Activated B cell treated with CpG ODN at 0.5 μM for 24 hours (primary cell): ENCODE measurements at regions not wholly inside any gene's neighbourhood (a gene's known extent, or its start where the extent isn't known, plus 50 kb on each side); places are given as distances from the start of the nearest gene placed in this dataset.

Experiments used
- ATAC-seq: fragments of 200-7000 bp; cut with Tn5 transposase; one replicate; pipeline ENCODE4 v1.10.0; 2021; ENCODE audit warnings: low read depth, mild to moderate bottlenecking, moderate library complexity
- CTCF ChIA-PET: fragments of 350-600 bp; sonication (Branson Sonifier 250); formaldehyde crosslinking; loops from one replicate; lab custom pipeline; 2021; ENCODE audit warnings: antibody characterized with exemption; lab: Charles Lee
- POLR2A ChIA-PET: fragments of 350-600 bp; sonication (Branson Sonifier 250); formaldehyde crosslinking; loops from one replicate; lab custom pipeline; 2021; ENCODE audit warnings: antibody characterized with exemption; lab: Charles Lee
- DNase-seq: peaks from one replicate; pipeline ENCODE4 v3.0.0; 2022
- H3K27ac Mint-ChIP-seq: one replicate; pipeline ENCODE4 v1.8.0; 2020; ENCODE audit warnings: mixed read lengths
- H3K27me3 Mint-ChIP-seq: one replicate; pipeline ENCODE4 v1.8.0; 2021; ENCODE audit warnings: mixed read lengths
- H3K36me3 Mint-ChIP-seq: one replicate; pipeline ENCODE4 v1.8.0; 2021; ENCODE audit warnings: low read depth, mixed read lengths
- H3K4me1 Mint-ChIP-seq: one replicate; pipeline ENCODE4 v1.8.0; 2021; ENCODE audit warnings: mixed read lengths
- H3K4me3 Mint-ChIP-seq: one replicate; pipeline ENCODE4 v1.8.0; 2020; ENCODE audit warnings: mild to moderate bottlenecking, mixed read lengths
- H3K9me3 Mint-ChIP-seq: one replicate; pipeline ENCODE4 v1.8.0; 2020; ENCODE audit warnings: mixed read lengths
- intact Hi-C: fragments of 100-400 bp; cut with micrococcal nuclease; formaldehyde crosslinking; loops from one replicate; pipeline ENCODE4 v1.15.1; 2024
- TF ChIP-seq, protein P1 (sequence below): fragments of 200-600 bp; IDR thresholded peaks from one replicate; pipeline ENCODE4 v1.8.0; 2022; ENCODE audit warnings: antibody characterized with exemption, mild to moderate bottlenecking

DNA sequence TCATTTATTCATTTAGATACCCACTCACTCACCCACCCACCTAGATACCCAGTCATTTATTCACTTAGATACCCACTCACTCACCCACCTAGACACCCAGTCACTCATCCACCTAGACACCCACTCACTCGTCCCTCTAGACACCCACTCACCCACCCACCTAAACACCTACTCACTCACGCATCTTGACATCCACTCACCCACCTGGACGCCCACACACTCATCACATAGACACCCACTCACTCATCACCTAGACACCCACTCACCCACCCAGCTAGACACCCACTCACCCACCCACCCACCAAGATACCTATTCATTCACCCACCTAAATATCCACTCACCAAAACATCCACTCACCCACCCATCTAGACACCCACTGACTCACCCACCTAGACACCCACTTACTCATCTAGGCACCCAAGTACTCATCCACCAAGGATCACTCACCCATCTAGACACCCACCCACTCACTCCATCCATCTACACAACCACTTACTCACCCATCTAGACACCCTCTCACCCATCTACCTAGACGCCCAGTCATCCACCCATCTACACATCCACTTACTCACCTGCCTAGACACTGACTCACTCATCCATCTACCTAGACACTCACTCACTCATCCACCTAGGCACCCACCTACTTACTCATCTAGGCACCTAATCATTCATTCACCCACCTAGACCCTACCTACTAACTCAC, 723.7 kb upstream of the RAB6C start:
- TF ChIP-seq, protein P1, sequence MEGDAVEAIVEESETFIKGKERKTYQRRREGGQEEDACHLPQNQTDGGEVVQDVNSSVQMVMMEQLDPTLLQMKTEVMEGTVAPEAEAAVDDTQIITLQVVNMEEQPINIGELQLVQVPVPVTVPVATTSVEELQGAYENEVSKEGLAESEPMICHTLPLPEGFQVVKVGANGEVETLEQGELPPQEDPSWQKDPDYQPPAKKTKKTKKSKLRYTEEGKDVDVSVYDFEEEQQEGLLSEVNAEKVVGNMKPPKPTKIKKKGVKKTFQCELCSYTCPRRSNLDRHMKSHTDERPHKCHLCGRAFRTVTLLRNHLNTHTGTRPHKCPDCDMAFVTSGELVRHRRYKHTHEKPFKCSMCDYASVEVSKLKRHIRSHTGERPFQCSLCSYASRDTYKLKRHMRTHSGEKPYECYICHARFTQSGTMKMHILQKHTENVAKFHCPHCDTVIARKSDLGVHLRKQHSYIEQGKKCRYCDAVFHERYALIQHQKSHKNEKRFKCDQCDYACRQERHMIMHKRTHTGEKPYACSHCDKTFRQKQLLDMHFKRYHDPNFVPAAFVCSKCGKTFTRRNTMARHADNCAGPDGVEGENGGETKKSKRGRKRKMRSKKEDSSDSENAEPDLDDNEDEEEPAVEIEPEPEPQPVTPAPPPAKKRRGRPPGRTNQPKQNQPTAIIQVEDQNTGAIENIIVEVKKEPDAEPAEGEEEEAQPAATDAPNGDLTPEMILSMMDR: no peak
- intact Hi-C loops: no loop called here
- POLR2A ChIA-PET: no interaction called here
- CTCF ChIA-PET: interaction anchor here (0.6 kb wide), 1 partner anchor 18 kb away, joined by 5 read pairs; no protein-coding TSS in a partner anchor
- H3K9me3 Mint-ChIP-seq: peaks cover 14% of the 10 kb centered on the region
- ATAC-seq (no peak), DNase-seq (no peak)
- no peaks in the 10 kb centered on the region for H3K27me3 Mint-ChIP-seq
- no peaks in the 10 kb centered on the region for H3K36me3 Mint-ChIP-seq
- no peaks in the 10 kb centered on the region for H3K4me1 Mint-ChIP-seq
- no peak overlapping the region for H3K4me3 Mint-ChIP-seq
- H3K27ac Mint-ChIP-seq: no peak overlapping the region

DNA sequence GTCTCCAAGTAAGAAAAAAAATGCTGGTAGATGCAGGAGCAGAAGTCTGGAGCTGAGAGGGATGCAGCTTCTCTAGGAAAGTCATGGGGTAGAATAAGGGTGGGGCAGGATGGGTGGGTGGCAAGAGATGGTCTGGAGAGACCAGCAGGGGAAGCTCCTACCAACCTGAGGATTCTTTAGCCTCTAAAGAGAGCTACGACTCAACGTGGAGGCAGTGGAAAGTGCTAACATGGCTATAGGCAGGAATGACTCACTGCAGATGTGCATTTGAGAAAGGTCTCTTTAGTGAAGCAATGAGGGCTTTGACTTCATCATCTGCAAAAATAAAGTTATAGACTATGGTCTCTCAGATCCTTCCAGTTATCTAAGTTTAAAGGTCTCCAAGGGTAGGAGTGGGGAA, 722.8 kb upstream of the RAB6C start:
- ChIA-PET POLR2A (no interaction called here), CTCF (interaction anchor here (0.6 kb wide), 1 partner anchor 17 kb away, joined by 5 read pairs; no protein-coding TSS in a partner anchor)
- H3K4me1 Mint-ChIP-seq: no peaks in the 10 kb centered on the region
- H3K27ac Mint-ChIP-seq: no peak overlapping the region
- H3K4me3 Mint-ChIP-seq: no peak overlapping the region
- no peaks in the 10 kb centered on the region for H3K36me3 Mint-ChIP-seq
- DNase-seq (no peak), ATAC-seq (no peak)
- intact Hi-C loops: no loop called here
- TF ChIP-seq, protein P1: no peak
- H3K27me3 Mint-ChIP-seq: peaks cover 3% of the 10 kb centered on the region
- peaks cover 14% of the 10 kb centered on the region for H3K9me3 Mint-ChIP-seq

DNA sequence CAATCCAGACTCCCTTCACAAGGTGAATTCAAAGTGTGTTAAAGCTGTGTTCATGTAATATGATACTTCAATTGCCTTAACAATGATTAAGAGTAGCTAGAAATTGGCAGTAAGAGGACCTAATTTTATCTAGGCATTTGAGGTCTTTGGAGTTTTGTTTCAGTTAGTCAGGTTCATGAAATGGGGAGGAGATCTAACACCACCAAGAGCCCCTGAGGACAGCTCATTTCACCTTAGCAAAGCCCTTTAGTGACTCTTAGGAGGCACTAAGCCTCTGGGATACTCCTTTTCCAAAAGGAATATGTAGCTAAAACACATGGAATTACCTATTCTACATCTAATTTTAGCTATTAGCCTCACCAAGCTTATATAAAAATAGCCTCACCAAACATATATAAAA, 716.5 kb upstream of the RAB6C start:
- Mint-ChIP-seq H3K27me3 (peaks cover 5% of the 10 kb centered on the region), H3K27ac (no peak overlapping the region), H3K4me1 (no peaks in the 10 kb centered on the region), H3K4me3 (no peak overlapping the region), H3K36me3 (peaks cover 2% of the 10 kb centered on the region), H3K9me3 (peaks cover 25% of the 10 kb centered on the region)
- CTCF ChIA-PET: no interaction called here
- no peak for ATAC-seq
- POLR2A ChIA-PET: no interaction called here
- intact Hi-C loops: no loop called here
- TF ChIP-seq, protein P1: no peak
- DNase-seq: no peak

DNA sequence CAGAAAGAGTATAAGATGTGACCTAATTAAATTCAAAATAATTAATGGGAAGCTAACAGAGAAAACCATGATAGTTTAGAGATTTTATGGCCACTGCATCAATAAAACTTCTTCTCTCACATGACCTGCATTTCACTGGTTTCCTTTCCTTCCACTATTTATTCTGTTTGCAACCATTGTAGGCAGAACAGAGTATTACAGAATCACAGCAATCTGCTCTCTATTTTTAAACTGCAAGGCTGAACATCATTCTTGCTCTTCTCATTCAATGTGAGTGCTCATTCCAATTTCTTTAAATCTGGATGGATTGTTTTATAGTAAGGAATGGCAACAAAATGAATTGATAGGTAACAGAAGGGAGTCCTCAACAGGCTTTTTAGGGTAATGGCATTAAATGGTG, 715.5 kb upstream of the RAB6C start:
- Mint-ChIP-seq H3K4me3 (no peak overlapping the region), H3K36me3 (peaks cover 2% of the 10 kb centered on the region), H3K9me3 (peaks cover 20% of the 10 kb centered on the region), H3K27me3 (peaks cover 5% of the 10 kb centered on the region), H3K27ac (no peak overlapping the region), H3K4me1 (no peaks in the 10 kb centered on the region)
- DNase-seq: no peak
- no peak for ATAC-seq
- TF ChIP-seq, protein P1: no peak
- POLR2A ChIA-PET: no interaction called here
- intact Hi-C loops: no loop called here
- CTCF ChIA-PET: no interaction called here

DNA sequence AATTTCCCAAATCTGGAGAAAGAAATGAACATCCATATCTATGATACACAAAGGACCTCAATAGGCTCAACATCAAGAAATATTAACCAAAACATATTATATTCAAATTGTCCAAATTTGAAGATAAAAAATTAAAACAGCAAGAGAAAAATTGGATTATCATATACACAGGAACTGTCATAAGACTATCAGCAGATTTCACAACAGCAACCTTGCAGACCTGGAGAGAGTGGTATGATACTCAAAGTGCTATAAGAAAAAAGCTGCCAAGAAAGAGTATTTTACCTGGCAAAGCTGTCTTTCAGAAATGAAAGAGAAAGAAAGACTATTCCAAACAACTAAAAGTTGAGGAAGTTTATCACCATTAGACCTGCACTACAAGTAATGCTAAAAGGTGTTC, 711.9 kb upstream of the RAB6C start:
- ChIA-PET CTCF (no interaction called here), POLR2A (no interaction called here)
- Mint-ChIP-seq H3K4me1 (no peaks in the 10 kb centered on the region), H3K4me3 (no peak overlapping the region), H3K9me3 (peaks cover 21% of the 10 kb centered on the region), H3K36me3 (peaks cover 2% of the 10 kb centered on the region), H3K27me3 (no peaks in the 10 kb centered on the region), H3K27ac (no peak overlapping the region)
- intact Hi-C loops: no loop called here
- no peak for ATAC-seq
- TF ChIP-seq, protein P1: no peak
- no peak for DNase-seq
